ENCODE measurements at regions not wholly inside any gene's neighbourhood (a gene's known extent, or its start where the extent isn't known, plus 50 kb on each side); places are given as distances from the start of the nearest gene placed in this dataset.

- ATAC-seq, result no peak
Measured at GRCh38 chr9:28821240-28821639, 1248.0 kb upstream of the C9orf72 start.

GRCh38 chr9:28824432-28824963 lies 1251.2 kb upstream of the C9orf72 start:
- intact Hi-C loops (cut with DNase I), result no loop called here
- TF ChIP-seq CTCF (IDR thresholded peaks at IDR 0.05) (no peak), POLR2A (IDR thresholded peaks at IDR 0.05) (no peak)

More at GRCh38 chr9:28821240-28821639, 1248.0 kb upstream of the C9orf72 start:
- H3K4me3 ChIP-seq, result no peak overlapping the region
- TF ChIP-seq CTCF (IDR thresholded peaks at IDR 0.05) (no peak), POLR2A (IDR thresholded peaks at IDR 0.05) (no peak)
- WGBS, 4 donors, result 35 to 52% (median 40%) methylated on average over 2 of the region's 2 CpGs
- intact Hi-C loops (cut with DNase I), result no loop called here
- no peaks in the 10 kb centered on the region for H3K4me1 ChIP-seq
- peaks cover 0 to 3% (median 0%) of the 10 kb centered on the region in 12 donors for H3K9me3 ChIP-seq
- no peaks in the 10 kb centered on the region for H3K36me3 ChIP-seq
- no peak for DNase-seq
- H3K27ac ChIP-seq, result no peak overlapping the region
- H3K27me3 ChIP-seq, result no peaks in the 10 kb centered on the region

DNA sequence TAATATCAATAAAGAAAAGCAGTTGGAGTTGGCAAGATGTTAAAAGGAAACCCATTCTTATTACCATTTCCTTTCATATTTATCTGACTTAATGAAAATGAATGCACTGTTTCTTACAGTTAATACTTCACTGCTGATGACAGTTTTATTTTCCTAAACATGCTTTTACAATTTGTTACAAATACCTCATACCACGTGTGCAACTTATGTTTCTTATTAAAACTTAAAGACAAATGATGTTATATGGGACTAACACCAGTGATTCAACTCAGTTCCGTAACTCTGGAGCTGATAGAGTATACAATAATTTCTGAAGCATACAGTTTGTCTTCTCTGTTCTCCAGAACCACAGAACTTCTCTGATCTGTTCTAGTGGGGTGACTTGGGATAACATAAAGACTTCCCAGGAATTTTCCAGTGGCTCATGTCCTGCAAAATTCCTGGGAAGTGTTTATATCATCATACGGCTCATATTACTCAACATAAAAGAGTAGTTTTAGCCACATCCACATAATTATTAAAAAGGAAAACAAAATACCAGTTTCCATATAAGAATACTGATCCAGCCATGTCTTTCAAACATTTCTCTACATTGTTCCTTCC lies 1259.0 kb upstream of the C9orf72 start:
- H3K4me1 ChIP-seq, result no peaks in the 10 kb centered on the region
- H3K4me3 ChIP-seq, result no peak overlapping the region
- ATAC-seq (no peak), DNase-seq (no peak)
- no peak overlapping the region for H3K27ac ChIP-seq
- H3K9me3 ChIP-seq, result peaks cover 0 to 4% (median 0%) of the 10 kb centered on the region in 12 donors
- no peaks in the 10 kb centered on the region for H3K36me3 ChIP-seq
- no peak for TF ChIP-seq POLR2A (IDR thresholded peaks at IDR 0.05)
- no peak for TF ChIP-seq CTCF (IDR thresholded peaks at IDR 0.05)
- 74 to 75% (median 74%) methylated on average over 3 of the region's 3 CpGs for WGBS, 4 donors
- intact Hi-C loops (cut with DNase I), result no loop called here
- no peaks in the 10 kb centered on the region for H3K27me3 ChIP-seq

More at GRCh38 chr9:28824432-28824963, 1251.2 kb upstream of the C9orf72 start:
- 51 to 67% (median 57%) methylated on average over 1 of the region's 1 CpG for WGBS, 4 donors
- no peak overlapping the region for H3K27ac ChIP-seq
- DNase-seq (no peak), ATAC-seq (no peak)
- H3K4me3 ChIP-seq, result no peak overlapping the region
- no peaks in the 10 kb centered on the region for H3K27me3 ChIP-seq
- no peaks in the 10 kb centered on the region for H3K36me3 ChIP-seq
- H3K4me1 ChIP-seq, result no peaks in the 10 kb centered on the region
- peaks cover 0 to 4% (median 0%) of the 10 kb centered on the region in 12 donors for H3K9me3 ChIP-seq

- DNase-seq, result no peak
- 61 to 72% (median 65%) methylated on average over 1 of the region's 1 CpG for WGBS, 4 donors
- Histone ChIP-seq H3K27ac (no peak overlapping the region), H3K27me3 (no peaks in the 10 kb centered on the region), H3K9me3 (peaks cover 0 to 7% (median under 1%) of the 10 kb centered on the region in 12 donors), H3K4me1 (no peaks in the 10 kb centered on the region), H3K4me3 (no peak overlapping the region), H3K36me3 (no peaks in the 10 kb centered on the region)
- ATAC-seq, result no peak
- TF ChIP-seq CTCF (IDR thresholded peaks at IDR 0.05), result no peak
- intact Hi-C loops (cut with DNase I), result no loop called here
Measured at GRCh38 chr9:28834156-28834555, 1260.9 kb upstream of the C9orf72 start.
